ENCODE measurements at regions not wholly inside any gene's neighbourhood (a gene's known extent, or its start where the extent isn't known, plus 50 kb on each side); places are given as distances from the start of the nearest gene placed in this dataset.

GRCh38 chr1:222042120-222042519, 300.2 kb upstream of the DUSP10 start:
- ChIA-PET POLR2A (ENCODE audit: partially characterized antibody) (no interaction called here), CTCF (ENCODE audit: partially characterized antibody) (interaction anchor here (1.0 to 1.6 kb wide), 2 partner anchors 53 to 413 kb away, joined by 3 to 5 read pairs; no protein-coding TSS in a partner anchor)
- H2BK15ac ChIP-seq (ENCODE audit: low read length) = no peak overlapping the region
- H4K8ac ChIP-seq (ENCODE audit: extremely low read depth, insufficient read depth, low read length) = no peak overlapping the region
- no peaks in the 10 kb centered on the region for H3K79me1 ChIP-seq (ENCODE audit: low read depth, low read length)
- H3K23me2 ChIP-seq (ENCODE audit: low read depth, low read length) = no peaks in the 10 kb centered on the region
- H3K9ac ChIP-seq (replicated peaks in 1 of 4; ENCODE audit: extremely low read depth in 1 of 4, low read depth in 3 of 4, low read length in 3 of 4) = no peak overlapping the region
- FAIRE-seq = no peak
- H3K27ac ChIP-seq (ENCODE audit: low read depth, low read length) = no peak overlapping the region
- 98% methylated on average over 6 of the region's 6 CpGs; no CpG with 5 or more reads in 1 of the 2 experiments for WGBS, 2 experiments (ENCODE audit: extremely low coverage in 1 of 2, insufficient coverage in 1 of 2, insufficient read length in 1 of 2, insufficient replicate concordance in 2 of 2, low coverage in 1 of 2, low lambda C conversion rate in 2 of 2, missing lambda C conversion rate in 1 of 2)
- no peak overlapping the region for H2AFZ ChIP-seq (ENCODE audit: low read length)
- no peak overlapping the region for H4K5ac ChIP-seq (ENCODE audit: insufficient read length, low read depth, low read length)
- H4K20me1 ChIP-seq (replicated peaks in 1 of 2; ENCODE audit: control insufficient read depth in 1 of 2, insufficient read depth in 2 of 2, low read length in 2 of 2) = no peaks in the 10 kb centered on the region
- no peak overlapping the region for H3K18ac ChIP-seq (ENCODE audit: extremely low read depth, low read length)
- no peak overlapping the region for H2BK12ac ChIP-seq (ENCODE audit: low read depth, low read length)
- no peaks in the 10 kb centered on the region for H3K9me3 ChIP-seq (ENCODE audit: insufficient read depth in 2 of 2, low read depth in 1 of 2, low read length in 1 of 2)
- H3K4me2 ChIP-seq (ENCODE audit: insufficient read depth in 1 of 2, low read depth in 2 of 2, low read length in 2 of 2) = no peak overlapping the region
- no peaks in the 10 kb centered on the region for H3K36me3 ChIP-seq (ENCODE audit: control insufficient read depth in 2 of 4, insufficient read depth in 4 of 4, low read length in 3 of 4)
- TF ChIP-seq RFX5 (IDR thresholded peaks at IDR 0.05; ENCODE audit: borderline replicate concordance, low read depth, low read length) (no peak), GTF2F1 (IDR thresholded peaks at IDR 0.05; ENCODE audit: borderline replicate concordance, low read depth, low read length) (no peak)
- H3K4me1 ChIP-seq (replicated peaks in 1 of 4; ENCODE audit: control insufficient read depth in 3 of 4, insufficient read depth in 4 of 4, low read length in 3 of 4) = no peaks in the 10 kb centered on the region
- no peak overlapping the region for H2BK120ac ChIP-seq (replicated peaks; ENCODE audit: low read depth, low read length)
- no peak overlapping the region for H2BK5ac ChIP-seq (ENCODE audit: low read depth, low read length)
- no peak overlapping the region for H2BK20ac ChIP-seq (ENCODE audit: low read length)
- H4K91ac ChIP-seq (replicated peaks; ENCODE audit: insufficient read length, low read length) = no peak overlapping the region
- no peak overlapping the region for H2AK5ac ChIP-seq (ENCODE audit: low read depth, low read length)
- no peak overlapping the region for H3K4ac ChIP-seq (replicated peaks; ENCODE audit: insufficient read length, low read depth, low read length)
- no peak overlapping the region for H3K23ac ChIP-seq (ENCODE audit: insufficient read length)
- no peak for DNase-seq (ENCODE audit: low read depth in 1 of 2, low spot score in 2 of 2)
- no peak overlapping the region for H3K14ac ChIP-seq (ENCODE audit: insufficient read length)
- no peak overlapping the region for H3K4me3 ChIP-seq (ENCODE audit: extremely low read depth in 1 of 4, insufficient read depth in 2 of 4, low read depth in 3 of 4, low read length in 4 of 4)
- H3K27me3 ChIP-seq (replicated peaks in 1 of 4; ENCODE audit: control insufficient read depth in 3 of 4, extremely low read depth in 1 of 4, insufficient read depth in 3 of 4, low read length in 3 of 4) = no peaks in the 10 kb centered on the region
- H3K56ac ChIP-seq (replicated peaks; ENCODE audit: insufficient read length, low read depth, low read length) = no peak overlapping the region
- no peaks in the 10 kb centered on the region for H3K79me2 ChIP-seq (ENCODE audit: control insufficient read depth in 1 of 2, insufficient read depth in 2 of 2, low read length in 2 of 2)

Measured in H1 (cell line).